AG10803 (cell line): ENCODE measurements at regions not wholly inside any gene's neighbourhood (a gene's known extent, or its start where the extent isn't known, plus 50 kb on each side); places are given as distances from the start of the nearest gene placed in this dataset.
"Not testable (repeated sequence)": the region's sequence is repeated elsewhere in the genome, so short reads cannot be mapped to it uniquely, and the experiment has no call there.

Experiments
- DNase-seq: peaks from one replicate; pipeline ENCODE4 v3.0.0; 2010; ENCODE audit warnings: low read depth
- H3K4me3 ChIP-seq: 2 replicates; pipeline ENCODE4 v1.5.1; 2011; ENCODE audit warnings: mild to moderate bottlenecking, low read length, control low read depth
- CTCF ChIP-seq: conservative IDR thresholded peaks from 2 replicates; pipeline ENCODE4 v1.5.1; 2011; ENCODE audit warnings: mild to moderate bottlenecking, low read length, control low read depth, inconsistent platforms

GRCh38 chr2:241968417-241968816, 98.9 kb downstream of the RTP5 start:
- no peak for TF ChIP-seq CTCF
- DNase-seq: no peak
- H3K4me3 ChIP-seq: no peak overlapping the region

GRCh38 chr2:241969182-241969581, 99.7 kb downstream of the RTP5 start:
- DNase-seq, H3K4me3 ChIP-seq: not testable (repeated sequence)

- TF ChIP-seq CTCF: no peak
- no peak for DNase-seq
- no peak overlapping the region for H3K4me3 ChIP-seq
These were observed 101.2 kb downstream of the RTP5 start for GRCh38 chr2:241970716-241971115.

GRCh38 chr2:241974096-241974495, 104.6 kb downstream of the RTP5 start:
- H3K4me3 ChIP-seq: no peak overlapping the region
- no peak for TF ChIP-seq CTCF
- no peak for DNase-seq

- DNase-seq: no peak
- H3K4me3 ChIP-seq: no peak overlapping the region
- no peak for TF ChIP-seq CTCF
These were observed 105.5 kb downstream of the RTP5 start for GRCh38 chr2:241974851-241975592.

- no peak for DNase-seq
- TF ChIP-seq CTCF: no peak
- H3K4me3 ChIP-seq: no peak overlapping the region
These were observed 106.2 kb downstream of the RTP5 start for GRCh38 chr2:241975593-241976284.

- TF ChIP-seq CTCF: no peak
These were observed 106.8 kb downstream of the RTP5 start for GRCh38 chr2:241976296-241976695.

More at GRCh38 chr2:241976296-241976695, 106.8 kb downstream of the RTP5 start:
- DNase-seq: no peak
- no peak overlapping the region for H3K4me3 ChIP-seq
